HepG2 (cell line): ENCODE measurements at regions not wholly inside any gene's neighbourhood (a gene's known extent, or its start where the extent isn't known, plus 50 kb on each side); places are given as distances from the start of the nearest gene placed in this dataset.

ENCODE experiments used
- AHDC1 ChIP-seq: sonication (generic); formaldehyde crosslinking; IDR thresholded peaks from 2 replicates; pipeline ENCODE4 v1.5.1; 2020; ENCODE audit warnings: mild to moderate bottlenecking, missing genetic modification reagents, borderline replicate concordance
- ATF1 ChIP-seq: IDR thresholded peaks from 2 replicates; pipeline ENCODE4 v1.6.1; 2016; ENCODE audit warnings: mild to moderate bottlenecking, control low read depth
- CEBPB ChIP-seq: IDR thresholded peaks from 2 replicates; pipeline ENCODE4 v1.6.1; 2011; ENCODE audit warnings: low read depth, low read length, improper control_type of control experiment, borderline replicate concordance
- CREB1 ChIP-seq, 2 experiments: fragments of 450-650 bp in 1 of 2; IDR thresholded peaks; 2 replicates each; pipeline ENCODE4 v1.6.1; 2016 to 2017; ENCODE audit warnings: control low read depth in 1 of 2, mild to moderate bottlenecking in 1 of 2, missing compliant biosample characterization in 1 of 2, missing genetic modification characterization in 1 of 2
- ESRRA ChIP-seq: sonication (generic); formaldehyde crosslinking; IDR thresholded peaks from 2 replicates; pipeline ENCODE4 v1.5.1; 2020; ENCODE audit warnings: mild to moderate bottlenecking, low read depth, missing genetic modification reagents
- FOXK1 ChIP-seq: sonication (generic); formaldehyde crosslinking; IDR thresholded peaks from 2 replicates; pipeline ENCODE4 v1.4.0; 2020; ENCODE audit warnings: low read depth, missing genetic modification reagents, borderline replicate concordance
- IRX3 ChIP-seq: sonication (generic); formaldehyde crosslinking; IDR thresholded peaks from 2 replicates; pipeline ENCODE4 v1.8.1; 2023; ENCODE audit warnings: mild to moderate bottlenecking, low read depth, missing genetic modification reagents, borderline replicate concordance
- NR2C2 ChIP-seq: sonication (generic); formaldehyde crosslinking; IDR thresholded peaks from 2 replicates; pipeline ENCODE4 v1.4.0; 2020; ENCODE audit warnings: missing genetic modification reagents, mild to moderate bottlenecking, moderate library complexity, borderline replicate concordance
- RFX3 ChIP-seq: IDR thresholded peaks from 2 replicates; pipeline ENCODE4 v1.6.1; 2016; ENCODE audit warnings: missing biosample characterization, missing genetic modification reagents
- ZHX2 ChIP-seq, 2 experiments: sonication (generic) in 1 of 2; formaldehyde crosslinking in 1 of 2; IDR thresholded peaks; 2 replicates each; pipeline versions ENCODE4 v1.6.1 to v1.9.0; 2014 to 2022; ENCODE audit warnings: antibody characterized with exemption in 1 of 2, borderline replicate concordance in 1 of 2, inconsistent platforms in 1 of 2, low read depth in 1 of 2, missing genetic modification reagents in 1 of 2
- ZNF414 ChIP-seq: sonication (generic); formaldehyde crosslinking; IDR thresholded peaks from 2 replicates; pipeline ENCODE4 v1.5.0; 2020; ENCODE audit warnings: missing genetic modification reagents
- ZNF501 ChIP-seq: sonication (generic); formaldehyde crosslinking; IDR thresholded peaks from 2 replicates; pipeline ENCODE4 v1.5.1; 2020; ENCODE audit warnings: mild to moderate bottlenecking, moderate library complexity, missing genetic modification reagents
- ZNF597 ChIP-seq: sonication (generic); formaldehyde crosslinking; IDR thresholded peaks from 2 replicates; pipeline ENCODE4 v1.5.0; 2020; ENCODE audit warnings: missing genetic modification reagents
- ZNF83 ChIP-seq: sonication (generic); formaldehyde crosslinking; IDR thresholded peaks from 2 replicates; pipeline ENCODE4 v1.4.0; 2020; ENCODE audit warnings: missing genetic modification reagents, mild to moderate bottlenecking, borderline replicate concordance

- TF ChIP-seq AHDC1 (CRISPR knock-in tag) (peak; percentile 99), ZNF501 (CRISPR knock-in tag) (peak; percentile 93), ZNF414 (CRISPR knock-in tag) (peak; percentile 52), ZHX2 (IDR thresholded peaks at IDR 0.05; ENCODE audit: low read depth) (no peak), ZHX2 (CRISPR knock-in tag; IDR thresholded peaks at IDR 0.05; ENCODE audit: borderline replicate concordance) (no peak), ESRRA (CRISPR knock-in tag) (peak; percentile 45; the same call in 1 of the 2 replicates), ZNF83 (CRISPR knock-in tag) (no peak), CREB1 (IDR thresholded peaks at IDR 0.05) (peak; percentile 61), CREB1 (CRISPR knock-in tag; IDR thresholded peaks at IDR 0.05) (peak; percentile 84), ZNF597 (no peak), FOXK1 (peak; percentile 98), RFX3 (CRISPR knock-in tag) (peak; percentile 26; the same call in 1 of the 2 replicates), CEBPB (peak; percentile 24; the same call in 1 of the 2 replicates), IRX3 (CRISPR knock-in tag) (no peak), NR2C2 (CRISPR knock-in tag) (peak; percentile 68; the same call in 1 of the 2 replicates), ATF1 (peak; percentile 28; the same call in 1 of the 2 replicates)
Observed at GRCh38 chr2:175606010-175606841, 395.8 kb downstream of the LNPK start (continued).
